Astrocyte (in vitro differentiated cells and primary cell): ENCODE measurements at regions not wholly inside any gene's neighbourhood (a gene's known extent, or its start where the extent isn't known, plus 50 kb on each side); places are given as distances from the start of the nearest gene placed in this dataset.
A peak's percentile ranks its signal among the peaks of the same experiment; 100 is the strongest.

Experiments
- DNase-seq: peaks from one replicate; pipeline ENCODE4 v3.0.0-alpha.2; 2010; ENCODE audit warnings: low read depth
- FAIRE-seq: peaks from 2 replicates; lab custom pipeline; 2011; peaks lifted over from hg19 to GRCh38; lab: Jason Lieb, UNC
- H2AFZ ChIP-seq: 2 replicates; pipeline ENCODE4 v1.6.0; 2012; ENCODE audit warnings: low read depth, low read length, inconsistent platforms
- H3K27ac ChIP-seq: 2 replicates; pipeline ENCODE4 v1.5.1; 2011; ENCODE audit warnings: low read depth, low read length, inconsistent platforms
- H3K27me3 ChIP-seq: 2 replicates; pipeline ENCODE4 v1.6.0; 2011; ENCODE audit warnings: low read length, inconsistent platforms; ENCODE audit not compliant: insufficient read depth
- H3K36me3 ChIP-seq: 2 replicates; pipeline ENCODE4 v1.5.1; 2011; ENCODE audit warnings: low read length, inconsistent platforms; ENCODE audit not compliant: insufficient read depth
- H3K4me1 ChIP-seq: 2 replicates; pipeline ENCODE4 v1.5.1; 2011; ENCODE audit warnings: low read length, inconsistent platforms; ENCODE audit not compliant: insufficient read depth
- H3K4me2 ChIP-seq: 2 replicates; pipeline ENCODE4 v1.6.0; 2012; ENCODE audit warnings: low read length, inconsistent platforms
- H3K4me3 ChIP-seq: 2 replicates; pipeline ENCODE4 v1.5.1; 2011; ENCODE audit warnings: low read depth, mild to moderate bottlenecking, low read length, inconsistent platforms; ENCODE audit not compliant: insufficient read depth
- H3K79me2 ChIP-seq: 2 replicates; pipeline ENCODE4 v1.6.0; 2012; ENCODE audit warnings: mild to moderate bottlenecking, low read length, inconsistent platforms; ENCODE audit not compliant: insufficient read depth
- H3K9ac ChIP-seq: 2 replicates; pipeline ENCODE4 v1.6.0; 2012; ENCODE audit warnings: mild to moderate bottlenecking, low read length, inconsistent platforms
- H3K9me3 ChIP-seq: 2 replicates; pipeline ENCODE4 v1.5.1; 2012; ENCODE audit warnings: low read depth, mild to moderate bottlenecking, low read length, inconsistent platforms; ENCODE audit not compliant: insufficient read depth
- H4K20me1 ChIP-seq: 2 replicates; pipeline ENCODE4 v1.6.0; 2012; ENCODE audit warnings: low read length, inconsistent platforms; ENCODE audit not compliant: insufficient read depth
- H3K27ac Mint-ChIP-seq: one replicate; pipeline ENCODE4 v1.8.0; 2021; ENCODE audit warnings: mild to moderate bottlenecking, mixed read lengths; ENCODE audit not compliant: unreplicated experiment
- H3K27me3 Mint-ChIP-seq: one replicate; pipeline ENCODE4 v1.8.0; 2021; ENCODE audit warnings: low read depth, mixed read lengths; ENCODE audit not compliant: unreplicated experiment
- H3K36me3 Mint-ChIP-seq: one replicate; pipeline ENCODE4 v1.8.0; 2021; ENCODE audit warnings: low read depth, mixed read lengths; ENCODE audit not compliant: unreplicated experiment
- H3K4me1 Mint-ChIP-seq: one replicate; pipeline ENCODE4 v1.8.0; 2021; ENCODE audit warnings: low read depth, mixed read lengths; ENCODE audit not compliant: unreplicated experiment
- H3K4me3 Mint-ChIP-seq: one replicate; pipeline ENCODE4 v1.8.0; 2021; ENCODE audit warnings: mild to moderate bottlenecking, moderate library complexity, mixed read lengths; ENCODE audit not compliant: unreplicated experiment
- H3K9me3 Mint-ChIP-seq: one replicate; pipeline ENCODE4 v1.8.0; 2021; ENCODE audit warnings: mild to moderate bottlenecking, mixed read lengths; ENCODE audit not compliant: unreplicated experiment
- CTCF ChIP-seq: IDR thresholded peaks from 2 replicates; pipeline ENCODE4 v1.5.1; 2011; ENCODE audit warnings: low read depth, mild to moderate bottlenecking, inconsistent platforms, low read length, moderate library complexity; ENCODE audit not compliant: insufficient read depth
- EZH2 ChIP-seq: IDR thresholded peaks from 2 replicates; pipeline ENCODE4 v1.6.1; 2012; ENCODE audit warnings: mild to moderate bottlenecking, low read length, inconsistent platforms; ENCODE audit not compliant: insufficient read depth

GRCh38 chr1:53380296-53380695 lies 52.4 kb upstream of the LRP8 start:
- Mint-ChIP-seq H3K4me1 (peaks cover 10% of the 10 kb centered on the region), H3K9me3 (peaks cover 4% of the 10 kb centered on the region), H3K36me3 (no peaks in the 10 kb centered on the region), H3K27me3 (peaks cover 34% of the 10 kb centered on the region), H3K27ac (no peak overlapping the region), H3K4me3 (no peak overlapping the region)
- H2AFZ ChIP-seq = no peak overlapping the region
- H3K4me1 ChIP-seq = peaks cover 16% of the 10 kb centered on the region
- FAIRE-seq (no peak), DNase-seq (no peak)
- H3K27ac ChIP-seq = no peak overlapping the region
- H3K4me3 ChIP-seq = no peak overlapping the region
- TF ChIP-seq CTCF = no peak
- no peaks in the 10 kb centered on the region for H3K9me3 ChIP-seq
- no peak overlapping the region for H3K9ac ChIP-seq
- no peaks in the 10 kb centered on the region for H4K20me1 ChIP-seq
- H3K4me2 ChIP-seq = no peak overlapping the region
- H3K36me3 ChIP-seq = no peaks in the 10 kb centered on the region
- H3K27me3 ChIP-seq = no peaks in the 10 kb centered on the region
- no peaks in the 10 kb centered on the region for H3K79me2 ChIP-seq

- FAIRE-seq (peak; percentile 90), DNase-seq (peak; percentile 78)
- peaks cover 16% of the 10 kb centered on the region for H3K4me1 ChIP-seq
- H3K4me3 ChIP-seq = no peak overlapping the region
- no peak overlapping the region for H2AFZ ChIP-seq
- peaks cover 10% of the 10 kb centered on the region for H3K4me1 Mint-ChIP-seq
- H3K27me3 ChIP-seq = no peaks in the 10 kb centered on the region
- no peak overlapping the region for H3K27ac ChIP-seq
- H3K9ac ChIP-seq = no peak overlapping the region
- peaks cover 2% of the 10 kb centered on the region for H3K9me3 Mint-ChIP-seq
- H3K4me2 ChIP-seq = peak overlapping the region; percentile 80
- no peaks in the 10 kb centered on the region for H3K36me3 Mint-ChIP-seq
- H4K20me1 ChIP-seq = no peaks in the 10 kb centered on the region
- H3K27ac Mint-ChIP-seq = no peak overlapping the region
- H3K9me3 ChIP-seq = no peaks in the 10 kb centered on the region
- H3K36me3 ChIP-seq = no peaks in the 10 kb centered on the region
- TF ChIP-seq CTCF = no peak
- no peak for TF ChIP-seq EZH2
- peaks cover 23% of the 10 kb centered on the region for H3K27me3 Mint-ChIP-seq
- H3K79me2 ChIP-seq = no peaks in the 10 kb centered on the region
- no peak overlapping the region for H3K4me3 Mint-ChIP-seq
Observed at GRCh38 chr1:53381790-53382401, 54.0 kb upstream of the LRP8 start.

- Mint-ChIP-seq H3K9me3 (peaks cover 2% of the 10 kb centered on the region), H3K4me3 (no peak overlapping the region), H3K36me3 (no peaks in the 10 kb centered on the region), H3K4me1 (peaks cover 10% of the 10 kb centered on the region), H3K27ac (no peak overlapping the region), H3K27me3 (peaks cover 16% of the 10 kb centered on the region)
- FAIRE-seq (no peak), DNase-seq (no peak)
- no peak overlapping the region for H3K27ac ChIP-seq
- no peaks in the 10 kb centered on the region for H3K9me3 ChIP-seq
- no peak overlapping the region for H3K4me2 ChIP-seq
- no peaks in the 10 kb centered on the region for H3K27me3 ChIP-seq
- H3K4me1 ChIP-seq = peaks cover 16% of the 10 kb centered on the region
- TF ChIP-seq EZH2 (no peak), CTCF (no peak)
- no peak overlapping the region for H3K9ac ChIP-seq
- H3K4me3 ChIP-seq = no peak overlapping the region
- no peak overlapping the region for H2AFZ ChIP-seq
- H4K20me1 ChIP-seq = no peaks in the 10 kb centered on the region
- no peaks in the 10 kb centered on the region for H3K36me3 ChIP-seq
- no peaks in the 10 kb centered on the region for H3K79me2 ChIP-seq
Observed at GRCh38 chr1:53383136-53383870, 55.4 kb upstream of the LRP8 start.
